ENCODE measurements at regions not wholly inside any gene's neighbourhood (a gene's known extent, or its start where the extent isn't known, plus 50 kb on each side); places are given as distances from the start of the nearest gene placed in this dataset.
"Not testable (repeated sequence)": the region's sequence is repeated elsewhere in the genome, so short reads cannot be mapped to it uniquely, and the experiment has no call there.

DNA sequence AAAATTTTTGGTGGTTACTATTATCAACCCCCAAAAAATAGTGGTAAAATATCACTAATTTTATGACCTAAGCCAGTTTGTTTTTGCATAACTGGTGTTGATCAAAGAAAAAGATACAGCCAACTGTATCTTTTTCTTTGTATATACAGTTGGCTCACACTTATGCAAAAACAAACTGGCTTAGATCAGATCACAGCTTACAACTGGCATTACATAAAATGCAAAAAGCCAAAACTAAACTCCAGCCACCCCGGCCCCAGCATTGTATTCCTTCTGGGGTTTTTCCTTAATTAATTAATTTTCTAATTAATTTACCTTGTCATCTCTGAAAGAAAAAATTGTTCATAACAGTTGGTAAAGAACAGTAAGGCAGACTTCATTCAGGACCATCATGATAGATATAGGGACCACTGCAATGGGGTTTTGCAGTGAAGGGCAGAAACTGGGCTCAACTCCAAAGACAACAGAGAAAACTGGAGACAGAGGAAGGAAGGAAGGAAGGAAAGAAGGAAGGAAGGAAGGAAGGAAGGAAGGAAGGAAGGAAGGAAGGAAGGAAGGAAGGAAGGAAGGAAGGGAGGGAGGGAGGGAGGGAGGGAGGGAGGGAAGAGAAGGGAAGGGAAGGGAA is 202.1 kb downstream of the HNRNPD start:
- no peak for DNase-seq

DNA sequence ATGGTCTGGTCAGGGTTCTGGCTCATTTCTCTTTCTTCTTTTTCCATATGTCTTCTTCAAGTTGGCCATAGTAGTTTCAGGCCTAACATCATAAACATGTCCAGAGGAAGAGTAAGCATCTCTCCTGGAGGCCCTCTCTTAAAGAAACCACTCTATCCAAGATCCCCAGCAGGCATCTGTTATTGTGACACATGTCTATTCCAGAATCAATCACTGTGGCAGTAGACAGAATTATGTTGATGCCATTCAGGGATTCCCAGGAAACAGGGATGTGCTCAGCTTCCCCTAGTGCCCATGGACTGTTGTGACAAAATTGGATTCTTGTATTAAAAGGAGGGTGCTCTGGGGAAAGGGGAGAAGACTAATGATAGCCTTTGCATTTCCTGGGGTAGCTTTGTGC is 224.0 kb downstream of the HNRNPD start:
- DNase-seq = no peak

- no peak for DNase-seq
Observed at GRCh38 chr4:82145850-82146249, 227.9 kb downstream of the HNRNPD start.

DNA sequence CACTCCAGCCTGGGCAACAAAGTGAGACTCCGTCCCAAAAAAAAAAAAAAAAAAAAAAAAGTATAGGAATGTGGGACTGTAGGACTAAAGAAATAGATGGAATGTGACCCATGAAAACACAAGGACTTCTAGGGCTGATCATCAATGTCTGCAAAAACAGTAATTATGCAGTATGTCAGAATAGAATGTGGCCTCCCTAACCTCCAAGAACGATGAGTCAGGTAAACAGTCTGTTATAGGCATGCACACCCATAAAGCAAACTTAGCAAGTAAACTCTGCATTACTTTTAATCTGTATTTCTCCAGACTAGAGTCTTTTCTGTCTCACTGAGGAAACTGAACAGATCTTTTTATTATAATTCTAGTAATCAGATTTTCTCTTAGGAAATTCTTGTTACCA is 233.4 kb downstream of the HNRNPD start:
- no peak for DNase-seq

GRCh38 chr4:82139287-82139686 is 234.5 kb downstream of the HNRNPD start:
- DNase-seq = no peak

GRCh38 chr4:82138374-82138773 is 235.4 kb downstream of the HNRNPD start:
- no peak for DNase-seq

- no peak for DNase-seq
Observed at GRCh38 chr4:82136161-82136801, 237.5 kb downstream of the HNRNPD start.

DNA sequence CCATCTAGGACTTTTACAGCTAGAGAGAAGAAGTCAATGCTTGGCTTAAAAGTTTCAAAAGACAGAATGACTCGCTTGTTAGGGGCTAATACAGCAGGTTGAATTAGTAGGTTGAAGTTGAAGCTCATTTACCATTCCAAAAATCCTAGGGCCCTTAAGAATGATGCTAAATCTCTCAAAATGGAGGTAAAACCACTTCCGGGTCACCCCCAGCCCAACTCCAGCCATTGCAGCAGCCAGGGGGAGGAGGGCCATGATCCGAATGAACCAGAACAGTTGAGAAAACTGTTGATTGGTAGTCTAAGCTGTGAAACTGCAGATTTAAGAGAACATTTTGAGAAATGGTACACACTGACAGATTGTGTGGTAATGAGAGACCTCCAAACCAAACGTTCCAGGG is 245.4 kb downstream of the HNRNPD start:
- no peak for DNase-seq

DNA sequence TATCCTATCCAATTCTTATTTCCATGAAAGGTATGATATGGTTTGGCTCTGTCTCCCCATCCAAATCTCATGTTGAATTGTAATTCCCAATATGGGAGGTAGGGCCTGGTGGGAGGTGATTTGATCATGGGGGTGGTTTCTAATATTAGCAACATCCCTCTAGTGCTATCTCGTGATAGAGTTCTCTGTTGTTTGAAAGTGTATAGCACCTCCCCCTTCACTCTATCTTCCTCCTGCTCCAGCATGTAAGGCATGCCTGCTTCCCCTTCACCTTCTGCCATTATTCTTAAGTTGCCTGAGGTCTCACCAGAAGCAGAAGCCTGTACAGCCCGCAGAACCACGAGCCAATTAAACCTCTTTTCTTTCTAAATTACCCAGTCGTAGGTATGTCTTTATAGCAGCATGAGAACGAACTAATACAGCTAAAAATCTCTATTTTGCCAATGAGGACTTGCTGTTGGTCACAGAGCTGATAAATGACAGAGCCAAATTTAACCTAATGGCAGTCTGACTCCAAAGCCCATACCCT is 247.2 kb downstream of the HNRNPD start:
- no peak for DNase-seq

DNA sequence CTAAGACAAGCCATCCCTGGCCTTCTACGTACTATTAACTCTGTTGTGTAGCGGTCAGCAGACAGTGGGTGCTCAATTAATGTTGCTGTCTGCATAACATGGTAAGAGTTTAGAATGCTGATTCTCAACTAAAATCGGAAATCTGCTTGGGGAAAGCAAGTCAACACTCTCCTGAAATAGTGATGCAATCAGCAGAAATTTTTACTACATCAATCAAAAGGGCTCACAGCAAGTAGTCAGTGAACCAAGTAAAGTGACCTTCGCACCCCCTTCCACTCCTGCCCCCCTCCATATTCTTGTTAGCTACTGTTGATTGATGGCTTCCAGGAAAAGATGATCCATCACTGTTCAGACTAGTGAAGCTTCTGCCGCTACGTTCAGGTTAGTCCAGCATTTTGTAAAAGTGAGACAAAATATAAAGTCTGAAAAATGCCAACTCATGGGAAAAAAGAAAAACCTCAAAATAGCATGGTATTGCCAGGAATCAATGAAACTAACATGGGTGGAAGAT is 247.9 kb downstream of the HNRNPD start:
- no peak for DNase-seq

DNA sequence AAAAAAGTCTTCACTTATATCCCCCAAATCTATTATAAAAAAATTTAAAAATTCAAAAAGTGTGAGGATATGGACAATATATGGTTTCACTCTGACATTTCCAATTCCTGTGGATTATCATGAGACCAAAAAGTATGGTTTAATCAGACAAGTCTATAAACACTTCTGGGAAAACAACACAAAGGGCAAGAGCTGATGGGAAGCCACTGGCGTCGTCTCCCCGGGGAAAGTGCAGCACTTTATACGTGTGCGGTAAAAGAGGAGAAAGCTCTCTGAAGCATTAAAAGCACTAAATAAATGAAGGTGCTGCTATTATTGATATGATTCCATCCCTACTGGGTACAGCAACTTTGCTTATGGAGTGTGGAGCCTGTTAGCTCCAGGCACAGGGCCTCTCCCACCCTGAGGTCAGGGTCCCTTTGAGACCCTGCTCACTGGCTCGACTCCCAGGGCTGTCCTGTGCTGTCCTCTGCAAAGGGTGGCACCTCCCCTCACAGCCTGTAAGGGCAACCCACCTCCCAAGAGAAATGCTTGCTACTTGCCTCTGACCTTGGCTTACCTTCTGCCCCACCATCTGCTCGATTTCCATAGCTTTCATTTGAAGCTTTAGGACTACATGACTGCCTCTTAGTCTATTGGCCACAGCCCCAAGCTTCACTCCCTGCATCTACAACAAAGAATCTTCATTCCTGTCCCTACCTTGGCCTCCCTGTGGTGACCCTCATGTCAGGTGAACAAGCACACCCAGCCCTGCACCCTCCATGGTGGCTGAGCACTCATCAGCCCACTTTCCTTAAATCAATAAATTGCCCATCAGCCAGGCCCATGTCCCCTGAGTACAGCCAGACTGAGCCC is 248.6 kb downstream of the HNRNPD start:
- no peak for DNase-seq

GRCh38 chr4:82124365-82124764 is 249.4 kb downstream of the HNRNPD start:
- no peak for DNase-seq

- no peak for DNase-seq
Observed at GRCh38 chr4:82123934-82124333, 249.9 kb downstream of the HNRNPD start.

DNA sequence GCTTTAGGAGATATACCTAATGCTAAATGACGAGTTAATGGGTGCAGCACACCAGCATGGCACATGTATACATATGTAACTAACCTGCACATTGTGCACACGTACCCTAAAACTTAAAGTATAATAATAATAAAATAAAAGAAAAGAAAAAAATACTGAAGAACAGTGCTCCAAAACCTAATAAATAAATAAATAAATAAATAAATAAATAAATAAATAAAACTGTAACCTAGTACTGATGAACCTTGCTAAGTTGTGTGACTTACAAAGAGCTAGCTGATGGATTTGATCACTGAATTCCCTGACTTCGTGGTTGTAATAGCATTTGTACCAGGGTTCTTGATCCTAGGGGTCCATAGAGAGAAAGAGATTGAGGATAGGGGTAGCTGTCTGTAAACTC is 258.6 kb downstream of the HNRNPD start:
- not testable (repeated sequence) for DNase-seq

GRCh38 chr4:82108506-82108905 is 265.3 kb downstream of the HNRNPD start:
- DNase-seq = no peak

- no peak for DNase-seq
Observed at GRCh38 chr4:82104578-82104977, 269.2 kb downstream of the HNRNPD start.

DNA sequence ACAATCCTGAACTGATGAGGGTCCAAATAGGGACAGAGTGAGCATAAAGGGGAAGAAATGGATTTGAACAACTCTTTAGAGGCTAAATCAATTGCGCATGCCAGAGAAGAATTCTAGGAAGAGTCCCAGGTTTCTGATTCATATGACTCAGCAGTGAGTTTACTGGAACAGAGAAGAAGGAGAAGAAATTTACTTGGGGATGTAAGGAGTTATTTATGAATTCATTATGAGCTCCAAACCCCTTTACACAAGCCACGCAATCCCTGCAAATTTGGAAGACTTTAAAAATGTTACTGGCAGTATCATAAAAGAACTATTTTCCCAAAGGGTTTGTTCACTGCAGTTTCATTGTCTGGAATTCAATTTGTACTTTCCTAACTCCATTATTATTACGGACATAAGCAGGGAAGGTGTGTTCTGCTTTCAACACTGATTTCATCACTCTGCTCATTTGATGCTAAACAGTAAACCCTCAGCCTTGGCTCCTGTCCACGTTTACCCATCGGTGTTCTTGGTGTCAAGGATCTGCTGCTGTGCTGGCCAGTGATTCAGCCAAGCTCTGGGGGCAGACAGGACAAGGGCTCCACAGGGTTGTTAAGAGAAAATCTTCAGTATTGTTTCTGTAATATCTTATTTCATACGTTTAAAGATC is 273.7 kb downstream of the HNRNPD start:
- DNase-seq = no peak

DNA sequence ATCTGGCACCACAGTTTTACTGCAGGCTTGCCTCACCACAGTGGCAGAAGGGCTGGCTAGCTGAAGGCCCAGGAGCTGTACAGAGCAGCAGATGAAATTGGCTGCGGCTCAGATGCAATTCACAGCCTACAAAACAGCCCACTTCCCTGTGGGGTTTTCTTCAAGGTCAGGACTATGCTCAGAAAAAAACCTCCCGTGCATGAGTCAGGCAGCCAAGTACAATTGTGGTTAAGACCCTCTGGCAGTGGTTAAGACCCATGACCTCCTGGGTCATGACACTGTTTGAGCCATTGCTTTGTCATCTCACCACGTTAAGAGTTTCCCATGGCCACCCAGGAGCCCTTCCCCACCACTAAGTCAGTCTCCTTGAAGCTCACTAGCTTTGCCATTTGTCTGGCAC is 276.3 kb downstream of the HNRNPD start:
- DNase-seq = no peak

DNA sequence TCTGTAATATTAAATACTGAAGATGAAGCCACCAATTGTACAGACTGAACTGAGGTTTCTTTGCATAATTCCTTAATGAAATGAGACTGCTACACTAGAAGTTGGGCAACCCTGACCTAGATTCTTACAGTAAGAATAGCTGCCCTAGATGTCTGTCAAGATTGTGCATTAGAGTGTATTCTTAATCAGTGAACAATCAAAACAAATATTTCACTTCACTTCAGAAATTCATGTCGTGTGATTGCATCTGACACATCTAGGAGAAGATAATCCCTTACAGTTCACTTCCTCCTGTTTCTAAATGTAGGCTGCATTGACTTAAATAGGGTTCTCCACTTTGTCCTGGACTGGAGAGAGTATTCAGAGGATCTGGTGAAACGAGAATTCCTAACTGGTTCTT is 283.1 kb downstream of the HNRNPD start:
- DNase-seq = no peak

DNA sequence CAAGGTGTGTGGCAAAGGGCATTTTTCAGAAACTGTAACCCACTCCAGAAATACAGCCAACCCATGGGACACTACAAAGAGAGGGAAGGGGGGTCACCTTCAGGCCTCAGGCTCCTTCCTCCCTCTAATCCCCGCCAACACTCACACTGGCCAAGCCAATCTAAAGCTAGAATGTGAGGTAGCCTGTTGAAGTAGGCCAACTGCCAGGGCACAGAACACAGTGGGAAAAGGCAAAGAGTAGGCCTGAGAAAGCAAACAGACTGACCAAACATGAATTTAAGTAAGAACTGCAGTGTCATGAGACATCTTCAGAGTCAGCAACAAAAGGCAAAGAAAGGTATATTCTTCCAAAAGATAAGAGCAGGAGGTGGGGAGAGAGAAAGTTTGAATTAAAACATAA is 289.0 kb downstream of the HNRNPD start:
- no peak for DNase-seq

GRCh38 chr4:82077471-82077995 is 296.3 kb downstream of the HNRNPD start:
- DNase-seq = not testable (repeated sequence)

DNA sequence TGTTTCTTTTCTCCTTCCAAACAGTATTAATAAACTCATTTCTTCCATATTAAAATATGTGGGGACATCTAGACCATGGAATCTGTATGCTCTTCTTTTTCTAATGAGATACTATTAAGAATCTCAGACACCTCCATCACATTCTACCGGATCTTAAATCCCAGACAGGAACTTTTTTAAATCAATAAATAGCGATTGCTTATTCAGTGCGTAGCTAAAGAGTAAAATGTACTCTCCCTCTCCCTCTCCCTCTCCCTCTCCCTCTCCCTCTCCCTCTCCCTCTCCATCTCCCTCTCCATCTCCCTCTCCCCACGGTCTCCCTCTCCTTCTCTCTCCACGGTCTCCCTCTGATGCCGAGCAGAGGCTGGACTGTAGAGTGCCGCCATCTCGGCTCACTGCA is 297.0 kb downstream of the HNRNPD start:
- DNase-seq = no peak

DNA sequence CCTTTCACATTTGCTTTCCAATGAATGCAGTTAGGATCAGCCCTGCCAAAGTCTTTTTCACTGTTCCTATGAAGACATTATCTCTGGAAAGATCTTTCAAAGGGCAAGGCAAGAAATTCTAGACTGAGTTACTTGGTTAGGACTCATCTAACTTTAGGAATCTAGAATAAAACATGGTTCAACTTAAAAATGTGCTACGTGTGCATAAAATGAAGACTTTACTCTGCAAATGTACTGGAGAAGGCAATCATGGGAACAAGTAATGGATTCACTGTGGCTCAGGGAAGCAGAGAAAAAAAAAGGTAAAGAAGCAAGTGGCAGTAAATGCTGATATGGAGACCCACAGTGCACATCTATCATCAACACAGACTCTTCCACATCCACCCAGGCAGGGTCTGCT is 297.4 kb downstream of the HNRNPD start:
- no peak for DNase-seq
